ENCODE measurements at regions not wholly inside any gene's neighbourhood (a gene's known extent, or its start where the extent isn't known, plus 50 kb on each side); places are given as distances from the start of the nearest gene placed in this dataset.
A peak's percentile ranks its signal among the peaks of the same experiment; 100 is the strongest.

GRCh38 chr12:114749065-114749464, 65.1 kb upstream of the TBX3 start:
- H3K36me3 ChIP-seq, result no peaks in the 10 kb centered on the region
- peaks cover 9% of the 10 kb centered on the region for H3K4me1 ChIP-seq
- Mint-ChIP-seq H3K36me3 (no peaks in the 10 kb centered on the region), H3K4me1 (peaks cover 12% of the 10 kb centered on the region), H3K4me3 (no peak overlapping the region), H3K9me3 (no peaks in the 10 kb centered on the region), H3K27me3 (ENCODE audit: insufficient read depth, low read depth) (peaks cover 8% of the 10 kb centered on the region), H3K27ac (no peak overlapping the region)
- no peak overlapping the region for H2AFZ ChIP-seq (replicated peaks)
- no peaks in the 10 kb centered on the region for H3K79me2 ChIP-seq (ENCODE audit: low read depth)
- no peaks in the 10 kb centered on the region for H3K9me3 ChIP-seq (ENCODE audit: low read depth)
- no peak overlapping the region for H3K27ac ChIP-seq
- H4K20me1 ChIP-seq (ENCODE audit: low read depth), result no peaks in the 10 kb centered on the region
- no peaks in the 10 kb centered on the region for H3F3A ChIP-seq (ENCODE audit: low read depth)
- H3K4me3 ChIP-seq, result no peak overlapping the region
- no peak overlapping the region for H3K9ac ChIP-seq
- TF ChIP-seq EZH2 (IDR thresholded peaks at IDR 0.05) (no peak), CTCF (IDR thresholded peaks at IDR 0.05) (no peak), EZH2phosphoT487 (IDR thresholded peaks at IDR 0.05) (no peak)
- DNase-seq (ENCODE audit: low spot score), result no peak
- no peaks in the 10 kb centered on the region for H3K27me3 ChIP-seq
- no peak overlapping the region for H3K4me2 ChIP-seq

GRCh38 chr12:114747012-114747858, 63.3 kb upstream of the TBX3 start:
- Histone ChIP-seq H3F3A (ENCODE audit: low read depth) (no peaks in the 10 kb centered on the region), H3K4me3 (no peak overlapping the region), H3K36me3 (no peaks in the 10 kb centered on the region), H3K27me3 (no peaks in the 10 kb centered on the region), H3K4me1 (peaks cover 9% of the 10 kb centered on the region), H3K79me2 (ENCODE audit: low read depth) (no peaks in the 10 kb centered on the region), H4K20me1 (ENCODE audit: low read depth) (no peaks in the 10 kb centered on the region), H3K9me3 (ENCODE audit: low read depth) (no peaks in the 10 kb centered on the region), H3K4me2 (no peak overlapping the region), H3K9ac (no peak overlapping the region), H3K27ac (no peak overlapping the region), H2AFZ (replicated peaks) (peak overlapping the region; percentile 12)
- no peak for DNase-seq (ENCODE audit: low spot score)
- no peak overlapping the region for H3K4me3 Mint-ChIP-seq
- no peaks in the 10 kb centered on the region for H3K9me3 Mint-ChIP-seq
- no peak overlapping the region for H3K27ac Mint-ChIP-seq
- peaks cover 7% of the 10 kb centered on the region for H3K27me3 Mint-ChIP-seq (ENCODE audit: insufficient read depth, low read depth)
- peaks cover 9% of the 10 kb centered on the region for H3K4me1 Mint-ChIP-seq
- H3K36me3 Mint-ChIP-seq, result no peaks in the 10 kb centered on the region
- TF ChIP-seq EZH2 (IDR thresholded peaks at IDR 0.05) (no peak), EZH2phosphoT487 (IDR thresholded peaks at IDR 0.05) (no peak), CTCF (IDR thresholded peaks at IDR 0.05) (no peak)

GRCh38 chr12:114746297-114747011, 62.5 kb upstream of the TBX3 start:
- Histone ChIP-seq H2AFZ (replicated peaks) (no peak overlapping the region), H3K36me3 (no peaks in the 10 kb centered on the region), H3K4me1 (peaks cover 9% of the 10 kb centered on the region), H3K9me3 (ENCODE audit: low read depth) (no peaks in the 10 kb centered on the region), H3K79me2 (ENCODE audit: low read depth) (no peaks in the 10 kb centered on the region), H3K27ac (no peak overlapping the region), H3K9ac (no peak overlapping the region), H3K4me2 (no peak overlapping the region), H3K4me3 (no peak overlapping the region), H3F3A (ENCODE audit: low read depth) (no peaks in the 10 kb centered on the region), H3K27me3 (no peaks in the 10 kb centered on the region), H4K20me1 (ENCODE audit: low read depth) (no peaks in the 10 kb centered on the region)
- H3K4me1 Mint-ChIP-seq, result peaks cover 1% of the 10 kb centered on the region
- DNase-seq (ENCODE audit: low spot score), result no peak
- no peaks in the 10 kb centered on the region for H3K36me3 Mint-ChIP-seq
- H3K9me3 Mint-ChIP-seq, result no peaks in the 10 kb centered on the region
- TF ChIP-seq CTCF (IDR thresholded peaks at IDR 0.05) (no peak), EZH2 (IDR thresholded peaks at IDR 0.05) (no peak), EZH2phosphoT487 (IDR thresholded peaks at IDR 0.05) (no peak)
- H3K27me3 Mint-ChIP-seq (ENCODE audit: insufficient read depth, low read depth), result peaks cover 9% of the 10 kb centered on the region
- no peak overlapping the region for H3K4me3 Mint-ChIP-seq
- H3K27ac Mint-ChIP-seq, result no peak overlapping the region
